Neuronal stem cell (in vitro differentiated cells): ENCODE measurements at regions not wholly inside any gene's neighbourhood (a gene's known extent, or its start where the extent isn't known, plus 50 kb on each side); places are given as distances from the start of the nearest gene placed in this dataset.

Source experiments
- DNase-seq: peaks from one replicate; pipeline ENCODE4 v3.0.0-alpha.2; 2013; ENCODE audit warnings: low spot score
- H2AFZ ChIP-seq: one replicate; pipeline ENCODE4 v1.6.1; 2013; ENCODE audit warnings: mild to moderate bottlenecking, low read length, inconsistent platforms
- H2AK5ac ChIP-seq: 2 replicates; pipeline ENCODE4 v1.6.1; 2013; ENCODE audit warnings: low read depth, mild to moderate bottlenecking, inconsistent platforms, low read length, moderate library complexity, mixed read lengths
- H2BK120ac ChIP-seq: 2 replicates; pipeline ENCODE4 v1.6.1; 2013; ENCODE audit warnings: low read depth, mild to moderate bottlenecking, inconsistent platforms, low read length, moderate library complexity, mixed read lengths
- H2BK12ac ChIP-seq: one replicate; pipeline ENCODE4 v1.6.1; 2013; ENCODE audit warnings: low read length, inconsistent platforms
- H2BK15ac ChIP-seq: 2 replicates; pipeline ENCODE4 v1.6.1; 2013; ENCODE audit warnings: mild to moderate bottlenecking, low read length, inconsistent platforms, mixed read lengths
- H2BK5ac ChIP-seq: one replicate; pipeline ENCODE4 v1.6.1; 2013; ENCODE audit warnings: inconsistent platforms, mild to moderate bottlenecking, low read length, moderate library complexity
- H3K14ac ChIP-seq: one replicate; pipeline ENCODE4 v1.6.1; 2013; ENCODE audit warnings: low read length, inconsistent platforms
- H3K18ac ChIP-seq: 2 replicates; pipeline ENCODE4 v1.6.1; 2013; ENCODE audit warnings: low read length, inconsistent platforms
- H3K23ac ChIP-seq: 2 replicates; pipeline ENCODE4 v1.6.1; 2013; ENCODE audit warnings: low read depth, mild to moderate bottlenecking, mixed read lengths, low read length, inconsistent platforms; ENCODE audit not compliant: poor library complexity
- H3K27ac ChIP-seq: replicated peaks from 3 replicates; pipeline ENCODE4 v1.5.1; 2013; ENCODE audit warnings: low read length, inconsistent platforms
- H3K27me3 ChIP-seq, 3 experiments: 2 replicates each; pipeline ENCODE4 v1.6.1; 2013; ENCODE audit warnings: low read length in 3 of 3, mild to moderate bottlenecking in 2 of 3, inconsistent platforms in 1 of 3, low read depth in 1 of 3, mixed read lengths in 1 of 3, moderate library complexity in 1 of 3; ENCODE audit not compliant: control insufficient read depth in 3 of 3, insufficient read depth in 3 of 3
- H3K36me3 ChIP-seq, 2 donors: replicated peaks in 1 of 2; 2 replicates each; pipeline ENCODE4 v1.6.1; 2013; ENCODE audit warnings: low read length in 2 of 2; ENCODE audit not compliant: control insufficient read depth in 2 of 2, insufficient read depth in 2 of 2
- H3K4ac ChIP-seq: 2 replicates; pipeline ENCODE4 v1.6.1; 2013; ENCODE audit warnings: inconsistent platforms, mild to moderate bottlenecking, low read length, moderate library complexity
- H3K4me1 ChIP-seq, 2 donors: 1 replicate in 1 of 2; 2 replicates in 1 of 2; pipeline ENCODE4 v1.6.1; 2013; ENCODE audit warnings: low read length in 2 of 2, low read depth in 1 of 2; ENCODE audit not compliant: control insufficient read depth in 2 of 2, insufficient read depth in 1 of 2
- H3K4me2 ChIP-seq: one replicate; pipeline ENCODE4 v1.6.1; 2013; ENCODE audit warnings: mild to moderate bottlenecking, low read length, inconsistent platforms; ENCODE audit not compliant: insufficient read depth, poor library complexity, severe bottlenecking
- H3K4me3 ChIP-seq, 2 donors: 2 replicates each; pipeline ENCODE4 v1.5.1; 2013; ENCODE audit warnings: low read length in 2 of 2, mild to moderate bottlenecking in 2 of 2, inconsistent platforms in 1 of 2, moderate library complexity in 1 of 2
- H3K79me1 ChIP-seq: one replicate; pipeline ENCODE4 v1.6.1; 2013; ENCODE audit warnings: low read depth, mild to moderate bottlenecking, inconsistent platforms, low read length, moderate library complexity
- H3K9ac ChIP-seq: one replicate; pipeline ENCODE4 v1.6.1; 2013; ENCODE audit warnings: mild to moderate bottlenecking, low read depth, low read length, inconsistent platforms; ENCODE audit not compliant: poor library complexity
- H3K9me3 ChIP-seq, 2 donors: replicated peaks in 1 of 2; 2 replicates each; pipeline versions ENCODE3 to v1.6.1; 2013; ENCODE audit warnings: low read length in 2 of 2, mild to moderate bottlenecking in 2 of 2, inconsistent platforms in 1 of 2, low read depth in 1 of 2, mixed read lengths in 1 of 2, moderate library complexity in 1 of 2; ENCODE audit not compliant: control insufficient read depth in 2 of 2, insufficient read depth in 1 of 2
- H4K8ac ChIP-seq: one replicate; pipeline ENCODE4 v1.6.1; 2013; ENCODE audit warnings: low read depth, mild to moderate bottlenecking, inconsistent platforms, low read length, moderate library complexity
- H4K91ac ChIP-seq: one replicate; pipeline ENCODE4 v1.6.1; 2013; ENCODE audit warnings: low read length, low read depth, mild to moderate bottlenecking, inconsistent platforms; ENCODE audit not compliant: poor library complexity
- WGBS, 2 donors: extraction: QIAGEN DNeasy Blood & Tissue Kit; methylation state at CpG; one replicate each; pipeline ENCODE4 v1.1.7; 2013; ENCODE audit warnings: missing lambda C conversion rate in 2 of 2, mixed read lengths in 1 of 2; ENCODE audit not compliant: insufficient read length in 2 of 2, insufficient replicate concordance in 1 of 2; ENCODE audit errors: extremely low coverage in 2 of 2; 5-methylcytosine and 5-hydroxymethylcytosine counted together

GRCh38 chr4:140316799-140317198 is 56.6 kb upstream of the SCOC start:
- no peak overlapping the region for H2AK5ac ChIP-seq
- no peak overlapping the region for H2BK120ac ChIP-seq
- no peak overlapping the region for H4K91ac ChIP-seq
- H3K27me3 ChIP-seq = no peaks in the 10 kb centered on the region
- H3K27ac ChIP-seq = no peak overlapping the region
- no peak overlapping the region for H3K4me2 ChIP-seq
- H3K14ac ChIP-seq = no peak overlapping the region
- H2BK12ac ChIP-seq = no peak overlapping the region
- H3K36me3 ChIP-seq = no peaks in the 10 kb centered on the region
- DNase-seq = no peak
- no peak overlapping the region for H3K18ac ChIP-seq
- H2BK15ac ChIP-seq = no peak overlapping the region
- peaks cover 8 to 23% of the 10 kb centered on the region in 2 donors for H3K4me1 ChIP-seq
- peaks cover 0 to 3% of the 10 kb centered on the region in 2 donors for H3K9me3 ChIP-seq
- H3K9ac ChIP-seq = no peak overlapping the region
- H2BK5ac ChIP-seq = no peak overlapping the region
- H2AFZ ChIP-seq = no peak overlapping the region
- no peak overlapping the region for H4K8ac ChIP-seq
- H3K4ac ChIP-seq = no peak overlapping the region
- no peaks in the 10 kb centered on the region for H3K79me1 ChIP-seq
- WGBS, 2 donors = no CpG with 5 or more reads among the region's 5 CpGs
- H3K23ac ChIP-seq = no peak overlapping the region
- H3K4me3 ChIP-seq = no peak overlapping the region

DNA sequence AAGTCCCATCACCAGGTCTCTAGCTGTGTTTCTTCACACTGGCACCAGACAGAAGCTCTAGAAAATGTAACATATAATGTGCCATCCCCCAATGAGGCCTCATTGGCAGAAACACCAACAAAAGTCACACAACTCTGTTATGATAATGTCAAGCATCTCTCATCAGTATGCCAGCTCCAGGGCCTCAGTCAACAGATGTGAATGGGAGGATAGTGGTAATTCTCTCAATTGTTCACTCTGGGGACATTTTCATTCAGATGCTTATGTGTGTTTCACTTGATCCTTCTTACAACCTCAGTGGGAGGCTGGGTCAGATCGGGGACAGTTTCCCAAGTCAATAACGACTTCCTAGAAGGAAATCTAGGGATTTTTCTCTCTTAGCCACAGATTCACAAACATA is 57.5 kb upstream of the SCOC start:
- H3K4me2 ChIP-seq = no peak overlapping the region
- WGBS, 2 donors = no CpG with 5 or more reads among the region's 2 CpGs
- no peak overlapping the region for H4K91ac ChIP-seq
- no peak overlapping the region for H2BK12ac ChIP-seq
- H3K27ac ChIP-seq = no peak overlapping the region
- no peaks in the 10 kb centered on the region for H3K79me1 ChIP-seq
- no peak overlapping the region for H2BK15ac ChIP-seq
- H3K23ac ChIP-seq = no peak overlapping the region
- H2BK5ac ChIP-seq = no peak overlapping the region
- no peak overlapping the region for H2BK120ac ChIP-seq
- H3K27me3 ChIP-seq = no peaks in the 10 kb centered on the region
- H3K4ac ChIP-seq = no peak overlapping the region
- no peaks in the 10 kb centered on the region for H3K36me3 ChIP-seq
- H3K9ac ChIP-seq = no peak overlapping the region
- H4K8ac ChIP-seq = no peak overlapping the region
- H2AFZ ChIP-seq = no peak overlapping the region
- peaks cover 8 to 23% of the 10 kb centered on the region in 2 donors for H3K4me1 ChIP-seq
- no peak overlapping the region for H2AK5ac ChIP-seq
- H3K18ac ChIP-seq = no peak overlapping the region
- DNase-seq = no peak
- H3K14ac ChIP-seq = no peak overlapping the region
- H3K4me3 ChIP-seq = no peak overlapping the region
- H3K9me3 ChIP-seq = no peaks in the 10 kb centered on the region

GRCh38 chr4:140315438-140315837 is 58.0 kb upstream of the SCOC start:
- Histone ChIP-seq H3K79me1 (no peaks in the 10 kb centered on the region), H2AK5ac (no peak overlapping the region), H3K18ac (no peak overlapping the region), H3K4me2 (no peak overlapping the region), H3K27ac (no peak overlapping the region), H3K9me3 (no peaks in the 10 kb centered on the region), H3K4me3 (no peak overlapping the region), H2AFZ (no peak overlapping the region), H3K27me3 (no peaks in the 10 kb centered on the region), H3K9ac (no peak overlapping the region), H4K91ac (no peak overlapping the region), H3K4ac (no peak overlapping the region), H2BK15ac (no peak overlapping the region), H2BK120ac (no peak overlapping the region), H3K36me3 (no peaks in the 10 kb centered on the region), H3K14ac (no peak overlapping the region), H3K4me1 (peaks cover 8 to 23% of the 10 kb centered on the region in 2 donors), H2BK5ac (no peak overlapping the region), H3K23ac (no peak overlapping the region), H2BK12ac (no peak overlapping the region), H4K8ac (no peak overlapping the region)
- WGBS, 2 donors = no CpG with 5 or more reads among the region's 2 CpGs
- no peak for DNase-seq

GRCh38 chr4:140315019-140315418 is 58.4 kb upstream of the SCOC start:
- Histone ChIP-seq H3K79me1 (no peaks in the 10 kb centered on the region), H3K36me3 (no peaks in the 10 kb centered on the region), H3K23ac (no peak overlapping the region)

More at GRCh38 chr4:140315019-140315418, 58.4 kb upstream of the SCOC start:
- Histone ChIP-seq H3K14ac (no peak overlapping the region), H2AFZ (no peak overlapping the region), H2AK5ac (no peak overlapping the region), H4K91ac (no peak overlapping the region), H2BK15ac (no peak overlapping the region), H2BK12ac (no peak overlapping the region), H3K27me3 (no peaks in the 10 kb centered on the region), H3K9ac (no peak overlapping the region), H3K27ac (no peak overlapping the region), H3K4ac (no peak overlapping the region), H2BK5ac (no peak overlapping the region), H3K4me1 (peaks cover 8 to 23% of the 10 kb centered on the region in 2 donors), H3K4me2 (no peak overlapping the region), H3K4me3 (no peak overlapping the region), H3K9me3 (no peaks in the 10 kb centered on the region), H3K18ac (no peak overlapping the region), H2BK120ac (no peak overlapping the region), H4K8ac (no peak overlapping the region)
- no CpG with 5 or more reads among the region's 1 CpG for WGBS, 2 donors
- no peak for DNase-seq
